ENCODE measurements at regions not wholly inside any gene's neighbourhood (a gene's known extent, or its start where the extent isn't known, plus 50 kb on each side); places are given as distances from the start of the nearest gene placed in this dataset.
"Not testable (repeated sequence)": the region's sequence is repeated elsewhere in the genome, so short reads cannot be mapped to it uniquely, and the experiment has no call there.

GRCh38 chr15:20045165-20045564 is 496.4 kb downstream of the GOLGA6L6 start:
- TF ChIP-seq, protein P1, sequence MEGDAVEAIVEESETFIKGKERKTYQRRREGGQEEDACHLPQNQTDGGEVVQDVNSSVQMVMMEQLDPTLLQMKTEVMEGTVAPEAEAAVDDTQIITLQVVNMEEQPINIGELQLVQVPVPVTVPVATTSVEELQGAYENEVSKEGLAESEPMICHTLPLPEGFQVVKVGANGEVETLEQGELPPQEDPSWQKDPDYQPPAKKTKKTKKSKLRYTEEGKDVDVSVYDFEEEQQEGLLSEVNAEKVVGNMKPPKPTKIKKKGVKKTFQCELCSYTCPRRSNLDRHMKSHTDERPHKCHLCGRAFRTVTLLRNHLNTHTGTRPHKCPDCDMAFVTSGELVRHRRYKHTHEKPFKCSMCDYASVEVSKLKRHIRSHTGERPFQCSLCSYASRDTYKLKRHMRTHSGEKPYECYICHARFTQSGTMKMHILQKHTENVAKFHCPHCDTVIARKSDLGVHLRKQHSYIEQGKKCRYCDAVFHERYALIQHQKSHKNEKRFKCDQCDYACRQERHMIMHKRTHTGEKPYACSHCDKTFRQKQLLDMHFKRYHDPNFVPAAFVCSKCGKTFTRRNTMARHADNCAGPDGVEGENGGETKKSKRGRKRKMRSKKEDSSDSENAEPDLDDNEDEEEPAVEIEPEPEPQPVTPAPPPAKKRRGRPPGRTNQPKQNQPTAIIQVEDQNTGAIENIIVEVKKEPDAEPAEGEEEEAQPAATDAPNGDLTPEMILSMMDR (IDR thresholded peaks at IDR 0.05; ENCODE audit: low read depth, low read length, missing input control) = not testable (repeated sequence)
- TF ChIP-seq GABPA (IDR thresholded peaks at IDR 0.05 in 1 of 2, conservative IDR thresholded peaks at IDR 0.05 in 1 of 2); NR2F2 (IDR thresholded peaks at IDR 0.05); RXRA (IDR thresholded peaks at IDR 0.05); ZBTB33 (IDR thresholded peaks at IDR 0.05); REST (IDR thresholded peaks at IDR 0.05); SP1 (IDR thresholded peaks at IDR 0.05); TAF1 (conservative IDR thresholded peaks at IDR 0.05); RAD21 (IDR thresholded peaks at IDR 0.05): not testable (repeated sequence)
- TF ChIP-seq, protein P2, sequence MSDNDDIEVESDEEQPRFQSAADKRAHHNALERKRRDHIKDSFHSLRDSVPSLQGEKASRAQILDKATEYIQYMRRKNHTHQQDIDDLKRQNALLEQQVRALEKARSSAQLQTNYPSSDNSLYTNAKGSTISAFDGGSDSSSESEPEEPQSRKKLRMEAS (IDR thresholded peaks at IDR 0.05) = not testable (repeated sequence)

All from liver (tissue), 3 donors.